Pancreas (tissue), 10 donors: ENCODE measurements at regions not wholly inside any gene's neighbourhood (a gene's known extent, or its start where the extent isn't known, plus 50 kb on each side); places are given as distances from the start of the nearest gene placed in this dataset.
A peak's percentile ranks its signal among the peaks of the same experiment; 100 is the strongest.

ENCODE experiments used
- ATAC-seq, 4 donors: fragments of 200-7000 bp; cut with Tn5 transposase; one replicate each; pipeline versions ENCODE4 v1.8.0 to v1.9.1; 2020; ENCODE audit warnings: mild to moderate bottlenecking in 4 of 4, moderate library complexity in 4 of 4
- DNase-seq, 6 donors: peaks; one replicate each; pipeline ENCODE4 v3.0.0-alpha.2; 2020
- FAIRE-seq: peaks from 2 replicates; lab custom pipeline; 2012; peaks lifted over from hg19 to GRCh38; lab: Jason Lieb, UNC
- H3K27ac ChIP-seq, 4 donors: fragments of 200-600 bp; sonication (generic); 1 replicate in 3 of 4; 2 replicates in 1 of 4; pipeline versions ENCODE4 v1.5.0 to v1.8.0; 2020
- H3K27me3 ChIP-seq, 4 donors: fragments of 200-600 bp; one replicate each; pipeline ENCODE4 v1.8.0; 2021
- H3K36me3 ChIP-seq, 3 donors: fragments of 200-600 bp; sonication (generic) in 1 of 3; one replicate each; pipeline versions ENCODE4 v1.5.0 to v1.8.0; 2020 to 2021
- H3K4me1 ChIP-seq, 3 donors: fragments of 200-600 bp; one replicate each; pipeline ENCODE4 v1.8.0; 2021
- H3K4me3 ChIP-seq, 4 donors: fragments of 200-600 bp; sonication (generic) in 2 of 4; one replicate each; pipeline versions ENCODE4 v1.5.0 to v1.8.0; 2020 to 2021
- H3K9me3 ChIP-seq, 4 donors: fragments of 200-600 bp; one replicate each; pipeline ENCODE4 v1.8.0; 2021
- WGBS, 2 donors: extraction: QIAGEN DNeasy Blood & Tissue Kit; methylation state at CpG; one replicate each; pipeline ENCODE4 v1.1.7; 2013; 5-methylcytosine and 5-hydroxymethylcytosine counted together
- intact Hi-C, 3 donors: fragments of 100-400 bp; cut with DNase I; formaldehyde crosslinking; loops; one replicate each; pipeline versions ENCODE4 v1.11.1 to v1.14.2; 2022
- TF ChIP-seq, protein P1 (sequence below), 4 donors: fragments of 200-600 bp; sonication (generic) in 3 of 4; IDR thresholded peaks; one replicate each; pipeline versions ENCODE4 v1.5.0 to v1.8.0; 2021; ENCODE audit warnings: antibody characterized with exemption in 4 of 4
- donor health status: healthy with polysubstance abuse.
- donor health status: DM: no; HTN: no; CAD: no; lungs with moderate emphysema.
- donor health status: DM: no; HTN: no; CAD: no.
- donor health status: control.
- donor health status: control.
- donor health status: Bipolar disorder and iron deficiency.
- donor health status: DM: yes; HTN: yes; CAD: no.
- donor health status: DM: no; HTN: no; CAD: no.
- donor health status: DM: no; HTN: no; CAD: no.
- donor health status: DM: yes; HTN: yes; CAD: no.

DNA sequence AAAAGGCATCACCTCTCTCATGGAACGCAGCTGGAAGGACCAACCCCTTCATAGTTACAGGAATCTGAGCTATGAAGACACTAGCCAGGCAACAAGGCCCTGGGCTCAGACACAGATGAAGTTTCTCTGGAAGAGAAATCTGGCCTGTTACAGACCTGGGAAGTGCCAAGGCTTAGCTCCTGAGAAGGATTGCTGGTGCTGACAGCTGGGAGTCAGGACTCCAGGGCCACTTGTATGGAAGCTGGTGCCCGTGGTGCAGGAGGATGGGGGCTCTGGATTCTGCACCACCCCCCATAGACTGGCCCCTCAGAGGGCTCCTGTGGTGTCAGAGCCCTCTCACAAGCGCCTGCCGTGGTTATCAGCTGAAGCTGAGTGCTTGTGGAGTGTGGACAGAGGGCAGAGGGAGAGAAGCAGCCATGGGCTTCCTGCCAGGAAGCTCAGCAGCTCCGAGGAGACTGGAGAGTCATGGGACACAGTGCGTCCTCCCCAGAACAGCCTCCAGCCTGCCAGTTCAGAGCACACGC is 87.3 kb upstream of the LCLAT1 start:
- peaks cover 0 to 16% (median 10%) of the 10 kb centered on the region in 3 donors for H3K4me1 ChIP-seq
- DNase-seq: peak in 3 of 6 donors; percentile 27 to 59 (median 52)
- intact Hi-C loops: no loop called here
- H3K4me3 ChIP-seq: no peak overlapping the region
- no peak for FAIRE-seq
- no peak overlapping the region for H3K27ac ChIP-seq
- H3K9me3 ChIP-seq: no peaks in the 10 kb centered on the region
- 30 to 34% methylated on average over 7 of the region's 7 CpGs for WGBS, 2 donors
- no peaks in the 10 kb centered on the region for H3K27me3 ChIP-seq
- peak; percentile 45 to 72 (median 62) for ATAC-seq
- TF ChIP-seq, protein P1, sequence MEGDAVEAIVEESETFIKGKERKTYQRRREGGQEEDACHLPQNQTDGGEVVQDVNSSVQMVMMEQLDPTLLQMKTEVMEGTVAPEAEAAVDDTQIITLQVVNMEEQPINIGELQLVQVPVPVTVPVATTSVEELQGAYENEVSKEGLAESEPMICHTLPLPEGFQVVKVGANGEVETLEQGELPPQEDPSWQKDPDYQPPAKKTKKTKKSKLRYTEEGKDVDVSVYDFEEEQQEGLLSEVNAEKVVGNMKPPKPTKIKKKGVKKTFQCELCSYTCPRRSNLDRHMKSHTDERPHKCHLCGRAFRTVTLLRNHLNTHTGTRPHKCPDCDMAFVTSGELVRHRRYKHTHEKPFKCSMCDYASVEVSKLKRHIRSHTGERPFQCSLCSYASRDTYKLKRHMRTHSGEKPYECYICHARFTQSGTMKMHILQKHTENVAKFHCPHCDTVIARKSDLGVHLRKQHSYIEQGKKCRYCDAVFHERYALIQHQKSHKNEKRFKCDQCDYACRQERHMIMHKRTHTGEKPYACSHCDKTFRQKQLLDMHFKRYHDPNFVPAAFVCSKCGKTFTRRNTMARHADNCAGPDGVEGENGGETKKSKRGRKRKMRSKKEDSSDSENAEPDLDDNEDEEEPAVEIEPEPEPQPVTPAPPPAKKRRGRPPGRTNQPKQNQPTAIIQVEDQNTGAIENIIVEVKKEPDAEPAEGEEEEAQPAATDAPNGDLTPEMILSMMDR (IDR thresholded peaks at IDR 0.05): no peak
- no peaks in the 10 kb centered on the region for H3K36me3 ChIP-seq

DNA sequence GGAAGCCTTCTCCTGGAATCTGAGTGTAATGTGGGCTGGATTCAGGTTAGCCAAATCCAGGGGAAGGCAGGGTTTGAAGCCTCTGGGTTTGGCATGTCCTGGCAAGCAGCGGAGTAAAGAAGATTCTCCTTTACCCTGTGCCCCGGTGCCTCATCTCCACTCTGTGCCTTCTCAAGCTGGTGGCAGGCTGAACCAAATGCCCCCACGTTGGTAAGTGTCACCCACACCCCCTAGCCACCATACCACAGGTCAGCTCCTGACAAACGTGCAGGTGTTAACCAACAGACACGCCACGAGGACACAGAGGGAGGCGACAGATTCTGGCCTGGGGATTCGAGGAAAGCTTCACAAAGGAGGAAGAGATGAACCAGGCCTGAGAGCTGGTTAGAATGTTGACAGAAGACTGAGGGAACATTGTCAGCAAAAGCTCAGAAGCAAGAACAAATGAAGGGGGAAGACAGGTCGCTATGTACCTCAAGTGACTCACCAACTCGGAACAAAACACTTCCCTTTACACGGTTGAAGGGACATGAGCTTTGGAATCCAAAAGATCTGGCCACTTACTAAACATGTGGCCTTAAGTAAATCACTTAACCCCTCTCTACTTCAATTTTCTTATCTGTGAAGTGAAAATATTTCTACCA is 85.2 kb upstream of the LCLAT1 start:
- Histone ChIP-seq H3K27me3 (no peaks in the 10 kb centered on the region), H3K4me3 (no peak overlapping the region), H3K36me3 (no peaks in the 10 kb centered on the region), H3K4me1 (peaks cover 0 to 16% (median 15%) of the 10 kb centered on the region in 3 donors), H3K9me3 (no peaks in the 10 kb centered on the region), H3K27ac (no peak overlapping the region)
- intact Hi-C loops: no loop called here
- no peak for FAIRE-seq
- no peak for ATAC-seq
- WGBS, 2 donors: 85 to 86% methylated on average over 11 of the region's 11 CpGs
- no peak for DNase-seq
- TF ChIP-seq, protein P1 (IDR thresholded peaks at IDR 0.05): no peak

DNA sequence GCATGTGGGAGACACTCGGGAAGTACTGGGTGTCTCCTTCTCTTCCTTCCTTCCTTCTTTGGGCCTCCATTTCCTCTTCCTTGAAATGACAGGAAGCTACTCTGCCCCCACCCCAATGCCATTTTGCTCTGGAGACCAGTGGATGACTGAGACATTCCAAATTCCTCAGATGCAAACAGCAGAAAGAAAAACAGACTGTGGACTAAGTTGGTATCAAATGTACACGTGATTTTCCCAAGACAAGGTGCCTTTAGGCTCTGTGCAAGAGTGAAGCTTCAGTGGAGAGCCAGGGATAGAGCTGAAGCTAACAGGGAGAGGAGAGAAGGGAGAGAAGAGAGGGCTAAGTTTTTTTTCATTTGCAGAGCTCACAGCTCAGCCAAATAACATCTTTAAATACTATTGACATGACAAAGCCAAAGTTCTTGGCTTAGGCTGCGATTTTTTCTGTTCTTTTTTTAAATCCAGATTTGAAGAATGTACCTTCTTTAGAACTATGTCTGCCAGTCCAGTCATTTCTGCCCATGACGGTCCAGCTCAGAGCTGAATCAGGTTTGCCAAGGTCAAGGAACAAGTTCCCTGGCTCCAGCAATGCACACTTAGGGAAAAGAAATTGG is 84.5 kb upstream of the LCLAT1 start:
- no peak overlapping the region for H3K27ac ChIP-seq
- no peaks in the 10 kb centered on the region for H3K9me3 ChIP-seq
- intact Hi-C loops: no loop called here
- H3K4me1 ChIP-seq: peaks cover 0 to 16% (median 15%) of the 10 kb centered on the region in 3 donors
- TF ChIP-seq, protein P1 (IDR thresholded peaks at IDR 0.05): no peak
- H3K4me3 ChIP-seq: no peak overlapping the region
- H3K27me3 ChIP-seq: no peaks in the 10 kb centered on the region
- DNase-seq (no peak), FAIRE-seq (no peak), ATAC-seq (peak in 1 of 4 donors; percentile 10)
- no peaks in the 10 kb centered on the region for H3K36me3 ChIP-seq
- WGBS, 2 donors: 36 to 39% methylated on average over 4 of the region's 4 CpGs

- TF ChIP-seq, protein P1 (IDR thresholded peaks at IDR 0.05): no peak
Observed at GRCh38 chr2:30363406-30363805, 83.6 kb upstream of the LCLAT1 start.

More at GRCh38 chr2:30363406-30363805, 83.6 kb upstream of the LCLAT1 start:
- Histone ChIP-seq H3K4me3 (no peak overlapping the region), H3K9me3 (no peaks in the 10 kb centered on the region), H3K27me3 (no peaks in the 10 kb centered on the region), H3K27ac (no peak overlapping the region), H3K4me1 (peaks cover 0 to 23% (median 15%) of the 10 kb centered on the region in 3 donors), H3K36me3 (no peaks in the 10 kb centered on the region)
- 91 to 93% methylated on average over 3 of the region's 3 CpGs for WGBS, 2 donors
- no peak for DNase-seq
- no peak for ATAC-seq
- intact Hi-C loops: no loop called here
- no peak for FAIRE-seq
